Adrenal gland (tissue), 9 donors: ENCODE measurements at regions not wholly inside any gene's neighbourhood (a gene's known extent, or its start where the extent isn't known, plus 50 kb on each side); places are given as distances from the start of the nearest gene placed in this dataset.

Experiments used
- DNase-seq, 7 donors: peaks; one replicate each; pipeline ENCODE4 v3.0.0-alpha.2; 2019 to 2020
- H3K27ac ChIP-seq, 5 donors: fragments of 200-600 bp; sonication (generic) in 4 of 5; 1 replicate in 3 of 5; 2 replicates in 2 of 5; pipeline versions ENCODE4 v1.5.1 to v1.8.0; 2016 to 2020; ENCODE audit warnings: mild to moderate bottlenecking in 1 of 5
- H3K27me3 ChIP-seq: fragments of 200-600 bp; 2 replicates; pipeline ENCODE4 v1.8.0; 2021
- H3K36me3 ChIP-seq, 2 donors: fragments of 200-600 bp; replicated peaks in 1 of 2; 1 replicate in 1 of 2; 2 replicates in 1 of 2; pipeline versions ENCODE4 v1.5.1 to v1.8.0; 2018 to 2022
- H3K4me1 ChIP-seq, 2 donors: fragments of 200-600 bp; replicated peaks in 1 of 2; 1 replicate in 1 of 2; 2 replicates in 1 of 2; pipeline versions ENCODE4 v1.5.1 to v1.8.0; 2018 to 2021
- H3K4me3 ChIP-seq, 4 donors: fragments of 200-600 bp; sonication (generic) in 3 of 4; one replicate each; pipeline ENCODE4 v1.5.1; 2016 to 2018
- H3K9me3 ChIP-seq, 3 donors: fragments of 200-600 bp; sonication (generic) in 1 of 3; replicated peaks in 1 of 3; 1 replicate in 2 of 3; 2 replicates in 1 of 3; pipeline versions ENCODE4 v1.5.1 to v1.8.0; 2016 to 2021
- CTCF ChIP-seq, 6 experiments: fragments of 450-650 bp in 4 of 6; fragments of 200-600 bp in 2 of 6; sonication (generic) in 1 of 6; IDR thresholded peaks; 1 replicate in 5 of 6; 2 replicates in 1 of 6; pipeline versions ENCODE4 v1.5.1 to v1.8.0; 2016 to 2021; ENCODE audit warnings: antibody characterized with exemption in 6 of 6, mild to moderate bottlenecking in 2 of 6, moderate library complexity in 1 of 6
- POLR2A ChIP-seq, 2 donors: fragments of 450-650 bp; IDR thresholded peaks; one replicate each; pipeline ENCODE4 v1.6.1; 2017; ENCODE audit warnings: antibody characterized with exemption in 2 of 2, mild to moderate bottlenecking in 2 of 2, moderate library complexity in 1 of 2
- WGBS, 4 donors: extraction: QIAGEN DNeasy Blood & Tissue Kit in 2 of 4; methylation state at CpG; one replicate each; pipeline versions ENCODE4 v1.1.5 to v1.1.7; 2013 to 2017; 5-methylcytosine and 5-hydroxymethylcytosine counted together
- intact Hi-C, 2 donors: fragments of 100-400 bp; cut with DNase I; formaldehyde crosslinking; loops; one replicate each; pipeline versions ENCODE4 v1.14.1 to v1.15.0; 2022 to 2023
- donor health status: healthy with polysubstance abuse.
- donor health status: Bipolar disorder and iron deficiency.
- donor health status: DM: yes; HTN: yes; CAD: no.
- donor health status: DM: no; HTN: no; CAD: no.
- donor health status: DM: no; HTN: no; CAD: no.

- H3K4me3 ChIP-seq = no peak overlapping the region
- TF ChIP-seq POLR2A (IDR thresholded peaks at IDR 0.05) = no peak
- no peak for TF ChIP-seq CTCF (IDR thresholded peaks at IDR 0.05)
- no peak for DNase-seq
- H3K4me1 ChIP-seq = no peaks in the 10 kb centered on the region
- WGBS, 4 donors = 68 to 82% (median 80%) methylated on average over 5 of the region's 5 CpGs
- intact Hi-C loops = no loop called here
- H3K9me3 ChIP-seq = no peaks in the 10 kb centered on the region
- H3K27me3 ChIP-seq = no peaks in the 10 kb centered on the region
- H3K36me3 ChIP-seq = no peaks in the 10 kb centered on the region
- H3K27ac ChIP-seq = no peak overlapping the region
Measured at GRCh38 chr12:89988188-89988915, 279.7 kb upstream of the ATP2B1 start.

GRCh38 chr12:89985935-89986334, 277.3 kb upstream of the ATP2B1 start:
- no peak for DNase-seq
- intact Hi-C loops = no loop called here
- H3K27me3 ChIP-seq = no peaks in the 10 kb centered on the region
- TF ChIP-seq CTCF (IDR thresholded peaks at IDR 0.05) = no peak
- TF ChIP-seq POLR2A (IDR thresholded peaks at IDR 0.05) = no peak
- no peaks in the 10 kb centered on the region for H3K36me3 ChIP-seq
- 84 to 96% (median 92%) methylated on average over 1 of the region's 1 CpG for WGBS, 4 donors
- H3K4me1 ChIP-seq = no peaks in the 10 kb centered on the region
- H3K4me3 ChIP-seq = no peak overlapping the region
- no peak overlapping the region for H3K27ac ChIP-seq
- H3K9me3 ChIP-seq = no peaks in the 10 kb centered on the region

- TF ChIP-seq CTCF (IDR thresholded peaks at IDR 0.05) (no peak), POLR2A (IDR thresholded peaks at IDR 0.05) (no peak)
- Histone ChIP-seq H3K27ac (no peak overlapping the region), H3K27me3 (no peaks in the 10 kb centered on the region), H3K9me3 (no peaks in the 10 kb centered on the region), H3K36me3 (no peaks in the 10 kb centered on the region), H3K4me3 (no peak overlapping the region), H3K4me1 (no peaks in the 10 kb centered on the region)
- WGBS, 4 donors = 85 to 92% (median 91%) methylated on average over 6 to 8 of the region's 8 CpGs
- DNase-seq = no peak
- intact Hi-C loops = no loop called here
Measured at GRCh38 chr12:89984846-89985245, 276.2 kb upstream of the ATP2B1 start.

- no peaks in the 10 kb centered on the region for H3K9me3 ChIP-seq
- no peaks in the 10 kb centered on the region for H3K4me1 ChIP-seq
- DNase-seq = no peak
- 86 to 96% (median 90%) methylated on average over 1 of the region's 1 CpG for WGBS, 4 donors
- no peaks in the 10 kb centered on the region for H3K27me3 ChIP-seq
- no peaks in the 10 kb centered on the region for H3K36me3 ChIP-seq
- H3K27ac ChIP-seq = no peak overlapping the region
- TF ChIP-seq POLR2A (IDR thresholded peaks at IDR 0.05) (no peak), CTCF (IDR thresholded peaks at IDR 0.05) (no peak)
- H3K4me3 ChIP-seq = no peak overlapping the region
- intact Hi-C loops = no loop called here
Measured at GRCh38 chr12:89983622-89984021, 275.0 kb upstream of the ATP2B1 start.
